ENCODE measurements at regions not wholly inside any gene's neighbourhood (a gene's known extent, or its start where the extent isn't known, plus 50 kb on each side); places are given as distances from the start of the nearest gene placed in this dataset.

DNA sequence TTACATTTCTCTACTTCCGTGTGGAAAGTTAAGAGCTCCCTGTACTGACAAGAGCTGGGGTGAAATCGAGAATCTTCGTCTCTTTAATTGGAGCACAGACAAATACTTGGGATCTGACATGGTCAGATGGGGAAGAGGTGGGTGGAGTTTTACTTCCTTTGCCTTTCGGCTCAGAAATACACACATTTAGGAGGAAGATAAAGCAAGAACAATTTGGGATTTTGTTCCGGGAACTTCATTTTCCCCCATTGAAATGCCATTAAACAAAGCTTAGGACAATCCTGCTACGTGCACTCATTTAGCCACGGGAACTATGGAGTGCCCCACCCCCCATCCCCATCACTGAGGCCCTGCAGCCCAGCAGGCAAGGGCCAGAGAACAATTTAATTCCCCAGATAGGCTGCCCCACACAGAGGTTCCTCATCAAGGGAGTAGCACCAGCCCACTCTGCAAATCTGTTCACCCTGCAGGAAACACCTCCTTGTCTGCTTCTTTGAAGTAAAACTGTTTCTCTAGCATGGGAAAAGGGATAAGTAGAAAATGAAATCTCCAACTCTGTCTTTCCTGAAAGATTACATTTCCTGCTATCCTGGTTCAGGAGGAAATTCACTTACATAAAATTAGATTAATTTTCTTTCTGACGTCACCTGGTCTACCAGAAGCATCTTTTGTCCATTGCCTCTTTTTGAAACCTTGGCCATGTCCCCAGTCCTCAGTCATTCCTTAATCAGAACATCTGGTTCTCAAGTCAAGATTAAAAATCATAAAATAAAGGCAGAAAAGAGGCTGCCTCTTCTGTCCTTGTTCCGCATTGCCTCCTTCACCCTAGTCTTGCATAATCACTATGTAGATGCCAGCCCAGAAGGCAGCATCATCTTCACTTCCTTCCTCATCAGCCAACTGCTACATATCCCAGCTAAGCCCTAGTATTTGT lies 206.4 kb downstream of the ENC1 start:
- no peak for DNase-seq
- intact Hi-C loops (cut with DNase I) = no loop called here
- peak; percentile 82 for ATAC-seq (ENCODE audit: poor library complexity)

DNA sequence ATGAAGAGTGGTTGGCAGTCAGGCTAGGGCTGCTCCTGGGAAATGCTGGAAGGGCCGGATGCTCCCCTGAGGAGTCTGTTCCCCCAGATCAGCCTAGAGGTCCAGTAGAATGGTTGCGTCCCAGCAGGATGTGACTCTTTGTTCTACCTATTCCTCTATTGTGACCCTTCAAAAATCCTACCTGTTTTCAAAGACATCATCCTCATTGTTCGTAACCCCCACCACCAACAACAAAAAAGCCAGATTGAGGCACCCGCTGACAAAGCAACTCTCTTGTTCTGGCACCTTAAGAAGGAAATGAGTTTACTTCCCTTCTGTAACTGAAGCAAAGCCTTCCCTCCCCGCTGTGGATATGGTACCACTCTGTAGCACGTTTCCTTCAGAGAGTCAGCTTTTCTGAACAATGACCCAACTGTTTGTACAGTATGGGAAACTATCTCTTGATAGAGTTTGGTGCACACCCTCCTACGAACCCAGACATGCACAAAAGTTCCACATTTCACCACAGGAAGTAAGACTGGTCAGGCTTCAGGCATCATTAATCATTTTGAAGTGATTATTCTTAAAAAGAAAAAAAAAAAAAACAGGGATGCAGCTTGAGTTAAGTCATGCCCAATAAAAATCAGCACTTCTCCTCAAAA lies 207.2 kb downstream of the ENC1 start:
- intact Hi-C loops (cut with DNase I) = no loop called here
- peak; percentile 79 for ATAC-seq (ENCODE audit: poor library complexity)
- no peak for DNase-seq

DNA sequence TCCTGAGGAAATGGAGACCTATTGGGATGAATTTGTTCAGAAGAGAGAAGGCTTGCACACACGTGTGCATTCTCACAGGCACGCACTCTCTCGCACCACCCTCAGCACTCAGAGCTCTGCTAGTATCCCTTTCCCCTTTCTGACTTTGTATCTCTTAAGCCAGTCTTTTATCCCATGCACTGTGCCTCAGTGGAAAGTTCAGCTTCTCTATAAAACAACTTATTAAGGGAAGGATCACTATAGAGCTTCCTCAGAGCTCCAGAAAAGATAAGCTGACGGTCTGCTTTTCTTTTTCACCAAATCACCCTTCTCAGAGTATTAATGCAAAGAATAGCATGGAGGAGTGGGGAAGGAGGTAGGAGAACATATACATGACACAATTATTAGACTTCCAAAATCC lies 207.8 kb downstream of the ENC1 start:
- no peak for ATAC-seq (ENCODE audit: poor library complexity)
- intact Hi-C loops (cut with DNase I) = no loop called here
- DNase-seq = no peak

- no peak for ATAC-seq (ENCODE audit: poor library complexity)
- intact Hi-C loops (cut with DNase I) = no loop called here
- DNase-seq = no peak
Observed at GRCh38 chr5:74432216-74432615, 208.3 kb downstream of the ENC1 start.

- DNase-seq (no peak), ATAC-seq (ENCODE audit: poor library complexity) (no peak)
- intact Hi-C loops (cut with DNase I) = no loop called here
Observed at GRCh38 chr5:74431290-74431669, 209.2 kb downstream of the ENC1 start.

- intact Hi-C loops (cut with DNase I) = no loop called here
- no peak for DNase-seq
- ATAC-seq (ENCODE audit: poor library complexity) = no peak
Observed at GRCh38 chr5:74430631-74431289, 209.8 kb downstream of the ENC1 start.

DNA sequence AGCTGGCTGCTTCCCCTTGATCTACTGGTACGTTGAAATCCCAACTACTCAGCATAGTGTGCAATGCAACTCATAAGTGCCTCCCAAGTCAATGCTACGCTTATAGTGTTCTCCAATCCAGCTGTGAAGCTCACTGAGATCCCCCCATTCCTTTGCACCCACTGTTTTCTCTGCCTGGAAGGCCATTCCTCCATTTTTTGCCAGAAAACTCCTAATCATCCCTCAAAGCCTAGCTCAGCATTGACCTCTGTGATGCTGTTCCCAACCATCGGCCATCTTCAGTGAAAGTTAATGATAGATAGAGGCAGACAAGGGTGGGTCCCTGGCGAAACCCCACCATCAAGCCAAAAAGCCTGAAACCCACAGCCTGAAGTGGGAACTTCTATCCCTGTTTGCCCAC lies 211.0 kb downstream of the ENC1 start:
- ATAC-seq (ENCODE audit: poor library complexity) = no peak
- intact Hi-C loops (cut with DNase I) = no loop called here
- no peak for DNase-seq

DNA sequence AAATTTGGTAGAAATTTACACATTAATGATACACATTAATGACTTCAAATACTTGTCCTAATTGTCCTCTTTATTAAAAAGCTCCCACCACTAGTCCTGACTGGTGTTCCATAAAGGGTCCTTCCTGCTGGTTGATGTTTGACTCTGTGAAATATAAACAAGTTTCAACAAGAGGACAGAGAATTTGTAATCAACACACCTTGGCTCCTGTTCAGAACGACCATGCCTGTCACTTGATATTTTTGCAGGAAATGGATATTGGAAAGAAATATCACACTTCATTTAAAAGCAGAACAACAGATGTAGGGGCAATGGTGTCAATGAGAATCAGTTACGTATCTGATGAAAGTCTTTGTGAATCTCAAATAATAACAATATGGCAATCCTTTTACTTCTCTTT lies 211.7 kb downstream of the ENC1 start:
- intact Hi-C loops (cut with DNase I) = no loop called here
- no peak for ATAC-seq (ENCODE audit: poor library complexity)

DNA sequence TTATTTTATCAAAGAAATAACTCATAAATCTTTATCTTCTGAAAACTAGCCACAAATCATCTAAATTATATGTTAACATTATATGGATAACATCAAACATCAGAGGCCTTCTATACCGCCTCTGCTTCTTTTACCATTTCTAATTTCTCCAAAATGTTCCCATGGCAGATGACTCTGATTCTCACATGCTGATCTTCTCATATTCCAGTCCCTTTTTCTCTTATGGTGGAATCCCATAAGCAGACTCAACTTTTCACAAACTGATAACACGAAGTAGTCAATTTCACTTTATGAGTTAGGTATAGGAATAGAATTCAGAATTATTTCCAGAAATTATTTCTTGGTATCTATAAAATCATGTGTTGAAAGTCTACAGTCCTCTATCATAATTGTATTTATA lies 212.3 kb downstream of the ENC1 start:
- no peak for ATAC-seq (ENCODE audit: poor library complexity)
- intact Hi-C loops (cut with DNase I) = no loop called here

More for the DNA sequence above, 211.7 kb downstream of the ENC1 start:
- DNase-seq = no peak

GRCh38 chr5:74426506-74426905 lies 214.0 kb downstream of the ENC1 start:
- intact Hi-C loops (cut with DNase I) = no loop called here
- no peak for DNase-seq
- ATAC-seq (ENCODE audit: poor library complexity) = peak; percentile 36

More for the DNA sequence above, 212.3 kb downstream of the ENC1 start:
- no peak for DNase-seq

DNA sequence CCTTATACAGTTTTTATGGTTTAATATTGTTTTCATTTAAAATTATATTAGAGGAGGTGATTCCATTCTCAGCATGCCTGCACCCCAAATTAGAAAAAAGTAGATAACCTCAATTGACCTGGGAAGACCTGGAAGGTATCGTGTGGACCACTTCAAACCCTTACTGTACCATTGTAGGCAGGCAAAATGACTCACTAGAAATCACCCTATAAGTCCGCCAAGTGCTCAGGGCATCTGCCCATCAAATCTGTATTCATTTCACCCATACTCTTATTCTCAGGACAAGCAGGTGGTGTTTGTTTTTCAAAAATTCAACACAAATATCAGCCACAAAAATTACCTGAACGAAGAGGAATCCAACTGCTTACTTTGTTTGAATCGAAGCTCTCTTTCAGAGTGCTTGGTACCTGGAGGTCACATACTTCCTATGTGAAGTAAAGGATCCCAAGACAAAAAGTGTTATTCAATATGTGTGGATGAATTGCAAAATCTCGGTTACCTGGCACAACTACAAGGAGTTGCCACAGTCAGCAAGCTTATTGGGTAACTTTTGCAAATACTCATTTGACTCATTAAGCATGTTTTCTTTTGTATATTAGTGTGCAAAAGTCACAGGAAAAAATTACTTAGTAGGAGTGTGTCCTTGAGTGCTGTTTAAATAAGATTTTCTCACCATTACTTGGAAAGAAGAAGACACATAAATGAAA lies 216.2 kb downstream of the ENC1 start:
- DNase-seq = no peak
- no peak for ATAC-seq (ENCODE audit: poor library complexity)
- intact Hi-C loops (cut with DNase I) = no loop called here

GRCh38 chr5:74423383-74423782 lies 217.1 kb downstream of the ENC1 start:
- ATAC-seq (ENCODE audit: poor library complexity) = no peak
- intact Hi-C loops (cut with DNase I) = no loop called here
- DNase-seq = no peak

DNA sequence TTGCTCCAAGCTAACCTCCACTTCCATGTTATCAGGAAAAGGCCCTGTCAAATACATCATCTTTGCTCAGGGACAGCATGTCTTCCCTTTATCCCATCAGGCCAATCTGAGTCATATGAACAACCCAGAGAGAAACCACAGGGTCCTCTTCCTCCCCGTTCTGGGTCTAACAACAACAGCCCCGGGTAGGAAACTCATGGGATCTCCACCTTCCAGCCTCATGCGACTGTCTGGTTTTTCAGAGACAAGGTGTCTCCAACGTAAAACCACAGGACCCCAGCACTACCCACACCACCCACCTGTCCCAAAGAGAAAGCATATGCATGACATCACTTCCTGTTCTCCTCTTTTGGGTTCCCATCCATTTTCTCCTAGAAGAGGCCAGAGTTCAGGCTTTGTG lies 217.9 kb downstream of the ENC1 start:
- intact Hi-C loops (cut with DNase I) = no loop called here
- ATAC-seq (ENCODE audit: poor library complexity) = no peak
- DNase-seq = no peak

GRCh38 chr5:74422030-74422429 lies 218.5 kb downstream of the ENC1 start:
- intact Hi-C loops (cut with DNase I) = no loop called here
- DNase-seq (no peak), ATAC-seq (ENCODE audit: poor library complexity) (no peak)

DNA sequence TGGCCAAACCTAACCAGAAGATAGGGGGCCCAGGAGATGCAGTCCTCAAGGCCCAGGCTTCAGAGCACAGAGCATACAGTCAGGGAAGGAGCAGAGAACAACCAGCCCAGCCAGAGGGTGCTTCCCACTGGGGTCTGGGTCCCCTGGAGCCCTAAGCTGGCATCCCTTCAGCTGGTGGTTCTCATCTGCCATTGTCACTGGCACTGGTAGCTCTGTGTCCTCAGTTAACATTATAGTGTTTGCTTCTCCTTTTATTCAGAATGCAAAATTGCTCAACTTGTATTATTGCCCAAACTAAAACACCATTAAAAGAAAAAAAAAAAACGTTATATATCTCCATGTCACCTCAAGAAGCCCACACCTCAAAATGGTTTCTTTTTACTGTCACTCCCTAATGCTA lies 219.2 kb downstream of the ENC1 start:
- DNase-seq = no peak
- ATAC-seq (ENCODE audit: poor library complexity) = no peak
- intact Hi-C loops (cut with DNase I) = no loop called here

- intact Hi-C loops (cut with DNase I) = no loop called here
- DNase-seq (no peak), ATAC-seq (ENCODE audit: poor library complexity) (no peak)
Observed at GRCh38 chr5:74420947-74421346, 219.6 kb downstream of the ENC1 start.

- DNase-seq (no peak), ATAC-seq (ENCODE audit: poor library complexity) (no peak)
- intact Hi-C loops (cut with DNase I) = no loop called here
Observed at GRCh38 chr5:74420220-74420619, 220.3 kb downstream of the ENC1 start.

DNA sequence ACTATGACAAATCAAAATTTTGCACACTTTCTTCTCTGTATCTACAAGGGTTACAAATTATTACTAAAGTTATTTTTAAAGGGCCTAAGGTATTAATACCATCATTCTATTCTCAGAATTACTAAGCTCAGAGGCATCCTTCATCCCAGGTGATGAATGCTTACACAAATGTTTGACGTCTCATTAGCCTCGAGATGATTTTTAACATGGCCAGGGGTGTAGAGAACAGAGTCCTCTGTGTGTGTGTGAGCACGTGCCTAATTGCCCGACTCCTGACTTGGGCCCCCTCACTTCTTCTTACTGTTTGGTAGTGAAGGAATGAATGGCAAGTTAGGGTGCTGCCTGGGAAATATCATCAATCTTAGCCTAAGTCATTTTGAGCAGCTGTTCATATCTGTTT lies 221.1 kb downstream of the ENC1 start:
- DNase-seq = no peak
- intact Hi-C loops (cut with DNase I) = no loop called here
- no peak for ATAC-seq (ENCODE audit: poor library complexity)

GRCh38 chr5:74418709-74419108 lies 221.8 kb downstream of the ENC1 start:
- ATAC-seq (ENCODE audit: poor library complexity) = no peak
- intact Hi-C loops (cut with DNase I) = no loop called here

More at GRCh38 chr5:74418709-74419108, 221.8 kb downstream of the ENC1 start:
- DNase-seq = no peak
